ENCODE measurements at regions not wholly inside any gene's neighbourhood (a gene's known extent, or its start where the extent isn't known, plus 50 kb on each side); places are given as distances from the start of the nearest gene placed in this dataset.
"Not testable (repeated sequence)": the region's sequence is repeated elsewhere in the genome, so short reads cannot be mapped to it uniquely, and the experiment has no call there.

- H3K4me2 ChIP-seq = no peak overlapping the region
- H4K20me1 ChIP-seq (ENCODE audit: insufficient read depth, poor library complexity, severe bottlenecking) = no peaks in the 10 kb centered on the region
- DNase-seq (ENCODE audit: low spot score) = no peak
- no peaks in the 10 kb centered on the region for H3K4me1 ChIP-seq (ENCODE audit: insufficient read depth)
- H3K27ac ChIP-seq = no peak overlapping the region
- no peak overlapping the region for H3K4me3 ChIP-seq
- H3K36me3 ChIP-seq (replicated peaks; ENCODE audit: insufficient read depth, low read depth) = no peaks in the 10 kb centered on the region
- H3K9me3 ChIP-seq (ENCODE audit: low read depth) = no peaks in the 10 kb centered on the region
- TF ChIP-seq CTCF (IDR thresholded peaks at IDR 0.05; ENCODE audit: poor library complexity) = no peak
- no peak for TF ChIP-seq EZH2 (IDR thresholded peaks at IDR 0.05; ENCODE audit: borderline replicate concordance)
- no peak for TF ChIP-seq EZH2phosphoT487 (IDR thresholded peaks at IDR 0.05; ENCODE audit: low read depth, severe bottlenecking, unreplicated experiment)
- no peaks in the 10 kb centered on the region for H3K27me3 ChIP-seq
- H2AFZ ChIP-seq = no peak overlapping the region
- WGBS (ENCODE audit: low lambda C conversion rate, missing lambda C conversion rate) = 57% methylated on average over 2 of the region's 2 CpGs
- H3K79me2 ChIP-seq = no peaks in the 10 kb centered on the region
- H3K9me2 ChIP-seq (replicated peaks; ENCODE audit: insufficient read depth) = no peaks in the 10 kb centered on the region
Measured at GRCh38 chr13:83657281-83657680, 225.0 kb downstream of the SLITRK1 start.

GRCh38 chr13:83642617-83643016 lies 239.7 kb downstream of the SLITRK1 start:
- not testable (repeated sequence) for H3K4me3 ChIP-seq; H3K27ac ChIP-seq; DNase-seq (ENCODE audit: low spot score); H3K36me3 ChIP-seq (replicated peaks; ENCODE audit: insufficient read depth, low read depth); H3K9me2 ChIP-seq (replicated peaks; ENCODE audit: insufficient read depth); H3K27me3 ChIP-seq; H2AFZ ChIP-seq; H3K9me3 ChIP-seq (ENCODE audit: low read depth); H3K79me2 ChIP-seq; H3K4me1 ChIP-seq (ENCODE audit: insufficient read depth); H3K4me2 ChIP-seq; H4K20me1 ChIP-seq (ENCODE audit: insufficient read depth, poor library complexity, severe bottlenecking)
- WGBS (ENCODE audit: low lambda C conversion rate, missing lambda C conversion rate) = 76% methylated on average over 3 of the region's 3 CpGs

GRCh38 chr13:83634601-83635000 lies 247.7 kb downstream of the SLITRK1 start:
- WGBS (ENCODE audit: low lambda C conversion rate, missing lambda C conversion rate) = 80% methylated on average over 2 of the region's 2 CpGs
- TF ChIP-seq CTCF (IDR thresholded peaks at IDR 0.05; ENCODE audit: poor library complexity) = no peak
- TF ChIP-seq EZH2 (IDR thresholded peaks at IDR 0.05; ENCODE audit: borderline replicate concordance) = no peak
- TF ChIP-seq EZH2phosphoT487 (IDR thresholded peaks at IDR 0.05; ENCODE audit: low read depth, severe bottlenecking, unreplicated experiment) = no peak
- no peaks in the 10 kb centered on the region for H3K9me3 ChIP-seq (ENCODE audit: low read depth)

GRCh38 chr13:83633746-83634145 lies 248.5 kb downstream of the SLITRK1 start:
- Histone ChIP-seq H3K79me2 (no peaks in the 10 kb centered on the region), H3K9me3 (ENCODE audit: low read depth) (no peaks in the 10 kb centered on the region), H3K9me2 (replicated peaks; ENCODE audit: insufficient read depth) (no peaks in the 10 kb centered on the region), H3K4me3 (no peak overlapping the region), H3K27me3 (no peaks in the 10 kb centered on the region), H3K36me3 (replicated peaks; ENCODE audit: insufficient read depth, low read depth) (no peaks in the 10 kb centered on the region), H3K27ac (no peak overlapping the region), H3K4me1 (ENCODE audit: insufficient read depth) (no peaks in the 10 kb centered on the region), H2AFZ (no peak overlapping the region), H3K4me2 (no peak overlapping the region), H4K20me1 (ENCODE audit: insufficient read depth, poor library complexity, severe bottlenecking) (no peaks in the 10 kb centered on the region)
- 83% methylated on average over 2 of the region's 2 CpGs for WGBS (ENCODE audit: low lambda C conversion rate, missing lambda C conversion rate)
- DNase-seq (ENCODE audit: low spot score) = no peak
- TF ChIP-seq EZH2phosphoT487 (IDR thresholded peaks at IDR 0.05; ENCODE audit: low read depth, severe bottlenecking, unreplicated experiment) (no peak), EZH2 (IDR thresholded peaks at IDR 0.05; ENCODE audit: borderline replicate concordance) (no peak), CTCF (IDR thresholded peaks at IDR 0.05; ENCODE audit: poor library complexity) (no peak)

More at GRCh38 chr13:83634601-83635000, 247.7 kb downstream of the SLITRK1 start:
- Histone ChIP-seq H3K4me3 (no peak overlapping the region), H3K36me3 (replicated peaks; ENCODE audit: insufficient read depth, low read depth) (no peaks in the 10 kb centered on the region), H2AFZ (no peak overlapping the region), H3K79me2 (no peaks in the 10 kb centered on the region), H4K20me1 (ENCODE audit: insufficient read depth, poor library complexity, severe bottlenecking) (no peaks in the 10 kb centered on the region), H3K4me2 (no peak overlapping the region), H3K4me1 (ENCODE audit: insufficient read depth) (no peaks in the 10 kb centered on the region), H3K27ac (no peak overlapping the region), H3K27me3 (no peaks in the 10 kb centered on the region), H3K9me2 (replicated peaks; ENCODE audit: insufficient read depth) (no peaks in the 10 kb centered on the region)
- no peak for DNase-seq (ENCODE audit: low spot score)

All from hepatocyte (in vitro differentiated cells).